Left lung (tissue), 4 donors: ENCODE measurements at regions not wholly inside any gene's neighbourhood (a gene's known extent, or its start where the extent isn't known, plus 50 kb on each side); places are given as distances from the start of the nearest gene placed in this dataset.

Experiments
- ATAC-seq: fragments of 200-7000 bp; cut with Tn5 transposase; one replicate; pipeline ENCODE4 v1.9.1; 2020; ENCODE audit warnings: moderate library complexity
- DNase-seq, 4 donors: peaks; one replicate each; pipeline ENCODE4 v3.0.0-alpha.2; 2013 to 2020
- H3K27ac ChIP-seq, 2 donors: fragments of 200-600 bp; sonication (generic) in 1 of 2; one replicate each; pipeline versions ENCODE4 v1.5.0 to v1.8.0; 2020 to 2021
- H3K27me3 ChIP-seq, 2 donors: fragments of 200-600 bp; sonication (generic) in 1 of 2; one replicate each; pipeline versions ENCODE4 v1.5.0 to v1.8.0; 2020 to 2021
- H3K36me3 ChIP-seq, 2 donors: fragments of 200-600 bp; sonication (generic) in 1 of 2; one replicate each; pipeline versions ENCODE4 v1.5.0 to v1.8.0; 2020 to 2021
- H3K4me1 ChIP-seq, 2 donors: fragments of 200-600 bp; one replicate each; pipeline ENCODE4 v1.8.0; 2021
- H3K4me3 ChIP-seq, 2 donors: fragments of 200-600 bp; sonication (generic) in 1 of 2; one replicate each; pipeline versions ENCODE4 v1.5.0 to v1.8.0; 2020 to 2021; ENCODE audit warnings: mild to moderate bottlenecking in 1 of 2
- H3K9me3 ChIP-seq, 2 donors: fragments of 200-600 bp; sonication (generic) in 1 of 2; one replicate each; pipeline versions ENCODE4 v1.5.0 to v1.8.0; 2020 to 2021
- intact Hi-C, 2 donors: fragments of 100-400 bp; cut with DNase I; formaldehyde crosslinking; loops; one replicate each; pipeline versions ENCODE4 v1.11.2 to v1.14.2; 2022
- TF ChIP-seq, protein P1 (sequence below), 2 donors: fragments of 200-600 bp; sonication (generic) in 1 of 2; IDR thresholded peaks; one replicate each; pipeline versions ENCODE4 v1.5.0 to v1.8.0; 2021; ENCODE audit warnings: antibody characterized with exemption in 2 of 2
- donor health status: DM: no; HTN: yes; CAD: no.
- donor health status: DM: no; HTN: no; CAD: no.

DNA sequence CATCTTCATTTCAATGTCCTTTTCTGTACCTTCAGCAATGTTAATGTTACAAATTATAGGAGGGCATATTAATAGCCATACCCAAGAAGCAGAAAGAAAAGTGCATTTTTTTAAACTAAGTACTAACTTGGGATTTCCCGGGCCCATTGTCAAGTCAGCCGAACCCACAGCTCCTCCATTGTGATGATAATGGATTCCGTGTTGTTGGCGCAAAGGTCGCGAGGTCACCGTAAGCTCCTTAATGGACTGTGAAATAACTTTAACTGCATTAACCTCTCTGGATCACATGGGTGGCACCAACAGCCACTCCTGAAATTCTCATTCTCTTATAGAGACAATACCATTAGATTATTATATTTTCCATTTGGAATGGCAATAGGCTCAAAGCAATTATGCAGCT is 250.6 kb upstream of the RRP15 start:
- H3K4me3 ChIP-seq: no peak overlapping the region
- H3K36me3 ChIP-seq: no peaks in the 10 kb centered on the region
- intact Hi-C loops: no loop called here
- TF ChIP-seq, protein P1, sequence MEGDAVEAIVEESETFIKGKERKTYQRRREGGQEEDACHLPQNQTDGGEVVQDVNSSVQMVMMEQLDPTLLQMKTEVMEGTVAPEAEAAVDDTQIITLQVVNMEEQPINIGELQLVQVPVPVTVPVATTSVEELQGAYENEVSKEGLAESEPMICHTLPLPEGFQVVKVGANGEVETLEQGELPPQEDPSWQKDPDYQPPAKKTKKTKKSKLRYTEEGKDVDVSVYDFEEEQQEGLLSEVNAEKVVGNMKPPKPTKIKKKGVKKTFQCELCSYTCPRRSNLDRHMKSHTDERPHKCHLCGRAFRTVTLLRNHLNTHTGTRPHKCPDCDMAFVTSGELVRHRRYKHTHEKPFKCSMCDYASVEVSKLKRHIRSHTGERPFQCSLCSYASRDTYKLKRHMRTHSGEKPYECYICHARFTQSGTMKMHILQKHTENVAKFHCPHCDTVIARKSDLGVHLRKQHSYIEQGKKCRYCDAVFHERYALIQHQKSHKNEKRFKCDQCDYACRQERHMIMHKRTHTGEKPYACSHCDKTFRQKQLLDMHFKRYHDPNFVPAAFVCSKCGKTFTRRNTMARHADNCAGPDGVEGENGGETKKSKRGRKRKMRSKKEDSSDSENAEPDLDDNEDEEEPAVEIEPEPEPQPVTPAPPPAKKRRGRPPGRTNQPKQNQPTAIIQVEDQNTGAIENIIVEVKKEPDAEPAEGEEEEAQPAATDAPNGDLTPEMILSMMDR (IDR thresholded peaks at IDR 0.05): no peak
- DNase-seq (no peak), ATAC-seq (no peak)
- no peak overlapping the region for H3K27ac ChIP-seq
- H3K9me3 ChIP-seq: peaks cover 0 to 6% of the 10 kb centered on the region in 2 donors
- H3K27me3 ChIP-seq: no peaks in the 10 kb centered on the region
- H3K4me1 ChIP-seq: no peaks in the 10 kb centered on the region

GRCh38 chr1:218048828-218049420 is 236.2 kb upstream of the RRP15 start:
- DNase-seq (no peak), ATAC-seq (no peak)
- H3K4me3 ChIP-seq: no peak overlapping the region
- H3K9me3 ChIP-seq: no peaks in the 10 kb centered on the region
- H3K36me3 ChIP-seq: no peaks in the 10 kb centered on the region
- TF ChIP-seq, protein P1 (IDR thresholded peaks at IDR 0.05): no peak
- no peaks in the 10 kb centered on the region for H3K27me3 ChIP-seq
- no peak overlapping the region for H3K27ac ChIP-seq
- intact Hi-C loops: no loop called here
- no peaks in the 10 kb centered on the region for H3K4me1 ChIP-seq

DNA sequence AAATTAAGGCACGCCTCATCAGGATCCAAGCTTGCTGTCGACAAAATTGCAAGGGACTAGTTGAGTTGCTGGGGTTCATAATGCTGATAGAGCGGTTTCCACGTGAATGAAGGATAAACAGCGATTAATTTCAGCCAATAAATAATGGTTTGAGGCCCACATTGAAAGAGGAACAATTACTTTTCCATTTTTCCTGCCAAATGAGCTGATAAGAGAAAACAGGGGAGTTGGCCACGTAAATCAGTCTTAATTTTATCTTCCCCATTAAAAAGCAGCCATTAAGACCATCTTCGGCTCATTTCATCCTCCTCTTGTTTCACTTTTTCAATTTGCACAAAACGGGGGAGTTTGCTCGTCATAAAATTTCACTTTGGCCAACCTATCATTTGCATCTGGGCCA is 235.5 kb upstream of the RRP15 start:
- no peaks in the 10 kb centered on the region for H3K27me3 ChIP-seq
- H3K4me1 ChIP-seq: no peaks in the 10 kb centered on the region
- intact Hi-C loops: no loop called here
- DNase-seq (no peak), ATAC-seq (no peak)
- no peak overlapping the region for H3K4me3 ChIP-seq
- no peak overlapping the region for H3K27ac ChIP-seq
- no peaks in the 10 kb centered on the region for H3K36me3 ChIP-seq
- no peaks in the 10 kb centered on the region for H3K9me3 ChIP-seq
- TF ChIP-seq, protein P1 (IDR thresholded peaks at IDR 0.05): no peak

GRCh38 chr1:218058730-218059129 is 226.4 kb upstream of the RRP15 start:
- intact Hi-C loops: no loop called here
- DNase-seq: no peak
- TF ChIP-seq, protein P1 (IDR thresholded peaks at IDR 0.05): no peak
- no peaks in the 10 kb centered on the region for H3K9me3 ChIP-seq
- H3K27me3 ChIP-seq: no peaks in the 10 kb centered on the region
- H3K27ac ChIP-seq: no peak overlapping the region
- H3K4me3 ChIP-seq: no peak overlapping the region
- ATAC-seq: no peak
- H3K36me3 ChIP-seq: no peaks in the 10 kb centered on the region
- H3K4me1 ChIP-seq: no peaks in the 10 kb centered on the region

DNA sequence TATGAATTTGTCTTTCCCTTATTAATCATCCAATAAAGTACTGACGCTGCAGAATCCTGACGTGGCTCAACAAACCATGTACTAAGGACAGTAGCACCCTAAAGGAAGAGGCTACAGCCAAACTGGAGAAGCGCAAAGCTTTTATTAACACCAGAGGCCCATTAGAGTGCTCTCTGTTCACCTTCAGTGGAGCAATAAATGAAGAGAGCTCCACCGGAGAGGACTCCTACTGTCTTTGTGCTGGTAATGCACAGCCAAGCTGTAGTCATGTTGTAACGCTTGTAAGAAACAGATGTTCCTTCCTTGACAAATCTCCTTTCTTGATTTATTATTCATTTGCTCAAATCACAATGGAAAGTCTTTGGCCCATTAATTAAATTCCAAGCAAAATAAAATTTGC is 220.7 kb upstream of the RRP15 start:
- Histone ChIP-seq H3K27ac (no peak overlapping the region), H3K4me1 (no peaks in the 10 kb centered on the region), H3K9me3 (no peaks in the 10 kb centered on the region), H3K4me3 (no peak overlapping the region), H3K36me3 (no peaks in the 10 kb centered on the region), H3K27me3 (no peaks in the 10 kb centered on the region)
- ATAC-seq (no peak), DNase-seq (no peak)
- intact Hi-C loops: no loop called here
- TF ChIP-seq, protein P1 (IDR thresholded peaks at IDR 0.05): no peak
